HEK293T (cell line): ENCODE measurements at regions not wholly inside any gene's neighbourhood (a gene's known extent, or its start where the extent isn't known, plus 50 kb on each side); places are given as distances from the start of the nearest gene placed in this dataset.

ENCODE experiments used
- ARNT ChIP-seq: fragments of 450-650 bp; IDR thresholded peaks from 2 replicates; pipeline ENCODE4 v1.6.1; 2017; ENCODE audit warnings: mild to moderate bottlenecking
- ELF4 ChIP-seq: fragments of 450-650 bp; IDR thresholded peaks from 2 replicates; pipeline ENCODE4 v1.6.1; 2017; ENCODE audit warnings: antibody characterized with exemption
- FOXK2 ChIP-seq: fragments of 450-650 bp; IDR thresholded peaks from 2 replicates; pipeline ENCODE4 v1.6.1; 2016; ENCODE audit warnings: mild to moderate bottlenecking
- FOXM1 ChIP-seq: fragments of 450-650 bp; IDR thresholded peaks from 2 replicates; pipeline ENCODE4 v1.6.1; 2017; ENCODE audit warnings: mild to moderate bottlenecking, borderline replicate concordance
- L3MBTL2 ChIP-seq: fragments of 450-650 bp; conservative IDR thresholded peaks from 2 replicates; pipeline ENCODE4 v1.6.1; 2016; ENCODE audit warnings: mild to moderate bottlenecking
- NFRKB ChIP-seq: fragments of 450-650 bp; IDR thresholded peaks from 2 replicates; pipeline ENCODE4 v1.6.1; 2016; ENCODE audit warnings: mild to moderate bottlenecking, moderate library complexity
- PKNOX1 ChIP-seq: fragments of 450-650 bp; IDR thresholded peaks from 2 replicates; pipeline ENCODE4 v1.6.1; 2016
- SUZ12 ChIP-seq: fragments of 450-650 bp; IDR thresholded peaks from 2 replicates; pipeline ENCODE4 v1.6.1; 2016; ENCODE audit warnings: mild to moderate bottlenecking
- ZNF384 ChIP-seq: fragments of 450-650 bp; IDR thresholded peaks from 2 replicates; pipeline ENCODE4 v1.6.1; 2016

- no peak for TF ChIP-seq ZNF384
- no peak for TF ChIP-seq SUZ12
- TF ChIP-seq NFRKB: no peak
- TF ChIP-seq FOXM1: no peak
- no peak for TF ChIP-seq L3MBTL2
- TF ChIP-seq FOXK2: no peak
- no peak for TF ChIP-seq ARNT
- TF ChIP-seq ELF4: no peak
- TF ChIP-seq PKNOX1: no peak
Observed at GRCh38 chr22:48297296-48297695, 1530.4 kb downstream of the BRD1 start.
